A549 (cell line): ENCODE measurements at regions not wholly inside any gene's neighbourhood (a gene's known extent, or its start where the extent isn't known, plus 50 kb on each side); places are given as distances from the start of the nearest gene placed in this dataset.

ENCODE experiments used
- ATAC-seq, 2 experiments: fragments of 200-7000 bp in 1 of 2; fragments of >200 bp in 1 of 2; cut with Nextera tagmentation in 1 of 2; cut with Tn5 transposase in 1 of 2; 3 replicates each; pipeline versions ENCODE4 v1.8.0 to v1.9.1; 2018 to 2020; ENCODE audit warnings: mild to moderate bottlenecking in 1 of 2, moderate library complexity in 1 of 2
- CTCF ChIA-PET: fragments of 300-600 bp; sonication (Branson Sonifier 250); formaldehyde crosslinking; extraction: SDS; loops from one replicate; lab custom pipeline; 2021; ENCODE audit warnings: antibody characterized with exemption, inconsistent platforms; lab: Yijun Ruan, JAX
- POLR2A ChIA-PET: fragments of 350-600 bp; formaldehyde crosslinking; extraction: SDS; loops from one replicate; lab custom pipeline; 2021; ENCODE audit warnings: antibody characterized with exemption, inconsistent platforms; lab: Yijun Ruan, JAX
- DNase-seq, 2 experiments: peaks; one replicate each; pipeline versions ENCODE4 v3.0.0 to v3.0.0-alpha.2; 2011 to 2016; ENCODE audit warnings: low read depth in 1 of 2, low spot score in 1 of 2
- FAIRE-seq: peaks from 2 replicates; lab custom pipeline; 2011; peaks lifted over from hg19 to GRCh38; lab: Jason Lieb, UNC
- H3K27ac ChIP-seq, 2 experiments: fragments of >200 bp; sonication (Bioruptor Twin); formaldehyde crosslinking; 3 replicates each; pipeline ENCODE4 v1.5.1; 2016 to 2017
- H3K4me1 ChIP-seq: fragments of >200 bp; sonication (Bioruptor Twin); formaldehyde crosslinking; 3 replicates; pipeline ENCODE4 v1.6.1; 2016
- H3K4me2 ChIP-seq: fragments of >200 bp; sonication (Bioruptor Twin); formaldehyde crosslinking; 3 replicates; pipeline ENCODE4 v1.6.1; 2016
- H3K4me3 ChIP-seq: fragments of >200 bp; sonication (Bioruptor Twin); formaldehyde crosslinking; 3 replicates; pipeline ENCODE4 v1.5.1; 2016
- H3K9me3 ChIP-seq: fragments of >200 bp; sonication (Bioruptor Twin); formaldehyde crosslinking; 3 replicates; pipeline ENCODE4 v1.6.1; 2016
- CEBPB ChIP-seq, 2 experiments: fragments of >200 bp in 1 of 2; sonication (Bioruptor Twin) in 1 of 2; formaldehyde crosslinking in 1 of 2; IDR thresholded peaks; 2 replicates each; pipeline ENCODE4 v1.6.1; 2012 to 2016
- CHD2 ChIP-seq: fragments of 150-350 bp; IDR thresholded peaks from 2 replicates; pipeline ENCODE4 v1.6.1; 2014; ENCODE audit warnings: low read length; ENCODE audit not compliant: partially characterized antibody
- CHD4 ChIP-seq: fragments of 200-600 bp; sonication (generic); IDR thresholded peaks from 2 replicates; pipeline ENCODE4 v1.6.1; 2016; ENCODE audit warnings: antibody characterized with exemption, mild to moderate bottlenecking, borderline replicate concordance
- EHF ChIP-seq: fragments of 250-450 bp; sonication (Bioruptor Pico); IDR thresholded peaks from 2 replicates; pipeline ENCODE4 v1.5.0; 2020; ENCODE audit warnings: mild to moderate bottlenecking
- EP300 ChIP-seq, 2 experiments: fragments of >200 bp; sonication (Bioruptor Twin); formaldehyde crosslinking; IDR thresholded peaks; 2 replicates in 1 of 2; 3 replicates in 1 of 2; pipeline ENCODE4 v1.6.1; 2016 to 2017
- ESRRA ChIP-seq: fragments of 150-350 bp; IDR thresholded peaks from 2 replicates; pipeline ENCODE4 v1.6.1; 2014; ENCODE audit warnings: mild to moderate bottlenecking, low read length, borderline replicate concordance
- FOSL2 ChIP-seq, 2 experiments: fragments of 450-650 bp in 1 of 2; fragments of >200 bp in 1 of 2; sonication (Bioruptor Twin) in 1 of 2; formaldehyde crosslinking; IDR thresholded peaks; 2 replicates each; pipeline versions ENCODE4 v1.5.0 to v1.6.1; 2016 to 2020; ENCODE audit warnings: mild to moderate bottlenecking in 1 of 2, moderate library complexity in 1 of 2
- FOXS1 ChIP-seq: fragments of 250-450 bp; sonication (Bioruptor Pico); IDR thresholded peaks from 2 replicates; pipeline ENCODE4 v1.5.0; 2020; ENCODE audit warnings: mild to moderate bottlenecking, moderate library complexity
- GATA3 ChIP-seq: IDR thresholded peaks from 2 replicates; pipeline ENCODE4 v1.6.1; 2012; ENCODE audit warnings: borderline replicate concordance
- HOXA7 ChIP-seq: fragments of 250-450 bp; sonication (Bioruptor Pico); IDR thresholded peaks from 2 replicates; pipeline ENCODE4 v1.5.0; 2020; ENCODE audit warnings: mild to moderate bottlenecking, moderate library complexity
- JUNB ChIP-seq: fragments of >200 bp; sonication (Bioruptor Twin); formaldehyde crosslinking; IDR thresholded peaks from 2 replicates; pipeline ENCODE4 v1.6.1; 2016
- KDM5A ChIP-seq: fragments of 200-600 bp; sonication (generic); IDR thresholded peaks from 2 replicates; pipeline ENCODE4 v1.6.1; 2016; ENCODE audit warnings: antibody characterized with exemption, mild to moderate bottlenecking
- NFE2L2 ChIP-seq: fragments of 150-350 bp; conservative IDR thresholded peaks from 2 replicates; pipeline ENCODE4 v1.6.1; 2014; ENCODE audit warnings: low read length
- NR3C1 ChIP-seq: fragments of >200 bp; sonication (Bioruptor Twin); formaldehyde crosslinking; IDR thresholded peaks from 3 replicates; pipeline ENCODE4 v1.6.1; 2017
- POLR2A ChIP-seq: IDR thresholded peaks from 2 replicates; pipeline ENCODE4 v1.6.1; 2012; ENCODE audit warnings: mild to moderate bottlenecking, low read length
- RARB ChIP-seq: fragments of 250-450 bp; sonication (Bioruptor Pico); IDR thresholded peaks from 2 replicates; pipeline ENCODE4 v1.8.0; 2021; ENCODE audit warnings: mild to moderate bottlenecking, moderate library complexity
- RFX5 ChIP-seq: fragments of 450-650 bp; IDR thresholded peaks from 2 replicates; pipeline ENCODE4 v1.7.1; 2014; ENCODE audit warnings: antibody characterized with exemption, mild to moderate bottlenecking, moderate library complexity
- TFCP2L1 ChIP-seq: fragments of 250-450 bp; sonication (Bioruptor Pico); IDR thresholded peaks from 2 replicates; pipeline ENCODE4 v1.5.0; 2021; ENCODE audit warnings: mild to moderate bottlenecking
- ZC3H11A ChIP-seq: fragments of 450-650 bp; IDR thresholded peaks from 2 replicates; pipeline ENCODE4 v1.6.1; 2014; ENCODE audit warnings: antibody characterized with exemption, mild to moderate bottlenecking
- ZNF302 ChIP-seq: fragments of 250-450 bp; sonication (Bioruptor Pico); IDR thresholded peaks from 2 replicates; pipeline ENCODE4 v1.9.0; 2021; ENCODE audit warnings: inconsistent platforms, mild to moderate bottlenecking, moderate library complexity
- ZSCAN20 ChIP-seq: fragments of 250-450 bp; sonication (Bioruptor Pico); IDR thresholded peaks from 2 replicates; pipeline ENCODE4 v1.8.0; 2022; ENCODE audit warnings: mild to moderate bottlenecking, moderate library complexity
- WGBS: methylation state at CpG from one replicate; pipeline ENCODE4 v1.1.6; 2017; ENCODE audit errors: missing lambda C conversion rate; 5-methylcytosine and 5-hydroxymethylcytosine counted together
- TF ChIP-seq, protein P1 (sequence below): fragments of 200-600 bp; sonication (generic); IDR thresholded peaks from 2 replicates; pipeline ENCODE4 v1.6.1; 2016; ENCODE audit warnings: antibody characterized with exemption, mild to moderate bottlenecking, moderate library complexity
- TF ChIP-seq, protein P2 (sequence below): fragments of 250-450 bp; sonication (Bioruptor Pico); IDR thresholded peaks from 2 replicates; pipeline ENCODE4 v1.5.0; 2020; ENCODE audit warnings: low read depth, mild to moderate bottlenecking, moderate library complexity
- TF ChIP-seq, protein P3 (sequence below): fragments of >200 bp; sonication (Bioruptor Twin); formaldehyde crosslinking; IDR thresholded peaks from 2 replicates; pipeline ENCODE4 v1.6.1; 2016
- TF ChIP-seq, protein P4 (sequence below): IDR thresholded peaks from 2 replicates; pipeline ENCODE4 v1.6.1; 2012; ENCODE audit warnings: low read depth, borderline replicate concordance
- TF ChIP-seq, protein P5 (sequence below): fragments of >200 bp; sonication (Bioruptor Twin); formaldehyde crosslinking; IDR thresholded peaks from 3 replicates; pipeline ENCODE4 v1.5.1; 2016
- TF ChIP-seq, protein P6 (sequence below): fragments of >200 bp; sonication (Bioruptor Twin); formaldehyde crosslinking; IDR thresholded peaks from 3 replicates; pipeline ENCODE4 v1.6.1; 2016

DNA sequence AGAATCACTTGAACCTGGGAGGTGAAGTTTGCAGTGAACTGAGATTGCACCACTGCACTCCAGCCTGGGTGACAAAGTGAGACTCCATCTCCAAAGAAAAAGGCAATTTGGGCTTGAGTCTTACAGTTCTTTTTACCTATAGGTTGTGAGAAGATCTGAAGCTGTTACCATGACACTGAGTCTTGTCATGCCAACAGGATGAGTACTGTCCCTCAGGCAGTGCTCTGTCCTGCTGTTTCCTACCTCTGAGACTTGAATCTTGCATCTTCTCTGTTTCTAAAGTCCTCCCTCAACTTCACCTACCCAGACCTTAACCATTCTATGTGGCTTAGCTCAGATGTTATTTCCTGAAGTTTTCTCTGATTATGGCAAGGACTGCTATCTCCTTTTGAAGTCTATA, 400.8 kb upstream of the PRICKLE1 start:
- no peak for DNase-seq
- Histone ChIP-seq H3K9me3 (no peaks in the 10 kb centered on the region), H3K4me2 (no peak overlapping the region), H3K4me3 (no peak overlapping the region), H3K4me1 (no peaks in the 10 kb centered on the region), H3K27ac (no peak overlapping the region)
- TF ChIP-seq, protein P1, sequence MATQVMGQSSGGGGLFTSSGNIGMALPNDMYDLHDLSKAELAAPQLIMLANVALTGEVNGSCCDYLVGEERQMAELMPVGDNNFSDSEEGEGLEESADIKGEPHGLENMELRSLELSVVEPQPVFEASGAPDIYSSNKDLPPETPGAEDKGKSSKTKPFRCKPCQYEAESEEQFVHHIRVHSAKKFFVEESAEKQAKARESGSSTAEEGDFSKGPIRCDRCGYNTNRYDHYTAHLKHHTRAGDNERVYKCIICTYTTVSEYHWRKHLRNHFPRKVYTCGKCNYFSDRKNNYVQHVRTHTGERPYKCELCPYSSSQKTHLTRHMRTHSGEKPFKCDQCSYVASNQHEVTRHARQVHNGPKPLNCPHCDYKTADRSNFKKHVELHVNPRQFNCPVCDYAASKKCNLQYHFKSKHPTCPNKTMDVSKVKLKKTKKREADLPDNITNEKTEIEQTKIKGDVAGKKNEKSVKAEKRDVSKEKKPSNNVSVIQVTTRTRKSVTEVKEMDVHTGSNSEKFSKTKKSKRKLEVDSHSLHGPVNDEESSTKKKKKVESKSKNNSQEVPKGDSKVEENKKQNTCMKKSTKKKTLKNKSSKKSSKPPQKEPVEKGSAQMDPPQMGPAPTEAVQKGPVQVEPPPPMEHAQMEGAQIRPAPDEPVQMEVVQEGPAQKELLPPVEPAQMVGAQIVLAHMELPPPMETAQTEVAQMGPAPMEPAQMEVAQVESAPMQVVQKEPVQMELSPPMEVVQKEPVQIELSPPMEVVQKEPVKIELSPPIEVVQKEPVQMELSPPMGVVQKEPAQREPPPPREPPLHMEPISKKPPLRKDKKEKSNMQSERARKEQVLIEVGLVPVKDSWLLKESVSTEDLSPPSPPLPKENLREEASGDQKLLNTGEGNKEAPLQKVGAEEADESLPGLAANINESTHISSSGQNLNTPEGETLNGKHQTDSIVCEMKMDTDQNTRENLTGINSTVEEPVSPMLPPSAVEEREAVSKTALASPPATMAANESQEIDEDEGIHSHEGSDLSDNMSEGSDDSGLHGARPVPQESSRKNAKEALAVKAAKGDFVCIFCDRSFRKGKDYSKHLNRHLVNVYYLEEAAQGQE: no peak
- TF ChIP-seq, protein P2, sequence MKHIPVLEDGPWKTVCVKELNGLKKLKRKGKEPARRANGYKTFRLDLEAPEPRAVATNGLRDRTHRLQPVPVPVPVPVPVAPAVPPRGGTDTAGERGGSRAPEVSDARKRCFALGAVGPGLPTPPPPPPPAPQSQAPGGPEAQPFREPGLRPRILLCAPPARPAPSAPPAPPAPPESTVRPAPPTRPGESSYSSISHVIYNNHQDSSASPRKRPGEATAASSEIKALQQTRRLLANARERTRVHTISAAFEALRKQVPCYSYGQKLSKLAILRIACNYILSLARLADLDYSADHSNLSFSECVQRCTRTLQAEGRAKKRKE (CRISPR knock-in tag): no peak
- TF ChIP-seq TFCP2L1 (CRISPR knock-in tag) (no peak), FOSL2 (IDR thresholded peaks at IDR 0.05) (no peak), FOSL2 (CRISPR knock-in tag; IDR thresholded peaks at IDR 0.05) (no peak), ZNF302 (no peak), GATA3 (no peak), FOXS1 (CRISPR knock-in tag) (no peak), POLR2A (no peak), HOXA7 (CRISPR knock-in tag) (no peak), ZC3H11A (no peak), RFX5 (no peak), CHD4 (no peak), CEBPB (IDR thresholded peaks at IDR 0.05) (no peak), ESRRA (no peak), ZSCAN20 (no peak), JUNB (no peak), NFE2L2 (no peak)
- TF ChIP-seq, protein P3, sequence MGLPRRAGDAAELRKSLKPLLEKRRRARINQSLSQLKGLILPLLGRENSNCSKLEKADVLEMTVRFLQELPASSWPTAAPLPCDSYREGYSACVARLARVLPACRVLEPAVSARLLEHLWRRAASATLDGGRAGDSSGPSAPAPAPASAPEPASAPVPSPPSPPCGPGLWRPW: no peak
- TF ChIP-seq, protein P4, sequence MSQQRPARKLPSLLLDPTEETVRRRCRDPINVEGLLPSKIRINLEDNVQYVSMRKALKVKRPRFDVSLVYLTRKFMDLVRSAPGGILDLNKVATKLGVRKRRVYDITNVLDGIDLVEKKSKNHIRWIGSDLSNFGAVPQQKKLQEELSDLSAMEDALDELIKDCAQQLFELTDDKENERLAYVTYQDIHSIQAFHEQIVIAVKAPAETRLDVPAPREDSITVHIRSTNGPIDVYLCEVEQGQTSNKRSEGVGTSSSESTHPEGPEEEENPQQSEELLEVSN: no peak
- TF ChIP-seq, protein P5, sequence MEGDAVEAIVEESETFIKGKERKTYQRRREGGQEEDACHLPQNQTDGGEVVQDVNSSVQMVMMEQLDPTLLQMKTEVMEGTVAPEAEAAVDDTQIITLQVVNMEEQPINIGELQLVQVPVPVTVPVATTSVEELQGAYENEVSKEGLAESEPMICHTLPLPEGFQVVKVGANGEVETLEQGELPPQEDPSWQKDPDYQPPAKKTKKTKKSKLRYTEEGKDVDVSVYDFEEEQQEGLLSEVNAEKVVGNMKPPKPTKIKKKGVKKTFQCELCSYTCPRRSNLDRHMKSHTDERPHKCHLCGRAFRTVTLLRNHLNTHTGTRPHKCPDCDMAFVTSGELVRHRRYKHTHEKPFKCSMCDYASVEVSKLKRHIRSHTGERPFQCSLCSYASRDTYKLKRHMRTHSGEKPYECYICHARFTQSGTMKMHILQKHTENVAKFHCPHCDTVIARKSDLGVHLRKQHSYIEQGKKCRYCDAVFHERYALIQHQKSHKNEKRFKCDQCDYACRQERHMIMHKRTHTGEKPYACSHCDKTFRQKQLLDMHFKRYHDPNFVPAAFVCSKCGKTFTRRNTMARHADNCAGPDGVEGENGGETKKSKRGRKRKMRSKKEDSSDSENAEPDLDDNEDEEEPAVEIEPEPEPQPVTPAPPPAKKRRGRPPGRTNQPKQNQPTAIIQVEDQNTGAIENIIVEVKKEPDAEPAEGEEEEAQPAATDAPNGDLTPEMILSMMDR: no peak
- FAIRE-seq: no peak
- POLR2A ChIA-PET: no interaction called here
- CTCF ChIA-PET: no interaction called here
- ATAC-seq: no peak

DNA sequence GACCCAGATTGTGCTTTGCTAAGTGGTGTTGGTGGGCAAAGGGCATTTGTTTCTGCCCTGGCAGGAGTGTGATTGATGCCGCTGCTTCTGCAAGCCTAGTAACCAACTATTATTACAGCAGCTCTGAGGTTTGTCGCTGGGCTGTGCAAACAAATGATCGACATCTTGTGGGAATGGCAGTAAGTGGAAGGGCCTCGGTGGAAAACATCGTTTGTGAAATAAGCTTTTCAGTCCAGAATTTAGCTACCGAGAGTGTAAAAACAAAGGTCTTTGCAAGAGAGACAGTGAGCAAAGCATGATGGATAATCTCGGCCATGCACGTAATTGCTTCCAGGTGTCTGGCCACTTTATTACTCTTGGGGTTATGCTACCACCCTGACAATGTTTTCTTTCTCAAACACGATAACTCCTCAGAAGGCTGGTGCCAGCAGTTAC, 397.7 kb upstream of the PRICKLE1 start:
- ATAC-seq: no peak
- Histone ChIP-seq H3K9me3 (no peaks in the 10 kb centered on the region), H3K27ac (no peak overlapping the region), H3K4me2 (no peak overlapping the region), H3K4me1 (no peaks in the 10 kb centered on the region), H3K4me3 (no peak overlapping the region)
- 54% methylated on average over 9 of the region's 9 CpGs for WGBS
- DNase-seq: no peak
- FAIRE-seq: no peak
- CTCF ChIA-PET: no interaction called here
- POLR2A ChIA-PET: no interaction called here
- TF ChIP-seq, protein P5: no peak
- TF ChIP-seq, protein P6, sequence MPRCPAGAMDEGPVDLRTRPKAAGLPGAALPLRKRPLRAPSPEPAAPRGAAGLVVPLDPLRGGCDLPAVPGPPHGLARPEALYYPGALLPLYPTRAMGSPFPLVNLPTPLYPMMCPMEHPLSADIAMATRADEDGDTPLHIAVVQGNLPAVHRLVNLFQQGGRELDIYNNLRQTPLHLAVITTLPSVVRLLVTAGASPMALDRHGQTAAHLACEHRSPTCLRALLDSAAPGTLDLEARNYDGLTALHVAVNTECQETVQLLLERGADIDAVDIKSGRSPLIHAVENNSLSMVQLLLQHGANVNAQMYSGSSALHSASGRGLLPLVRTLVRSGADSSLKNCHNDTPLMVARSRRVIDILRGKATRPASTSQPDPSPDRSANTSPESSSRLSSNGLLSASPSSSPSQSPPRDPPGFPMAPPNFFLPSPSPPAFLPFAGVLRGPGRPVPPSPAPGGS: no peak
- TF ChIP-seq NR3C1 (no peak), ESRRA (no peak), CHD2 (no peak), FOSL2 (IDR thresholded peaks at IDR 0.05) (no peak), FOSL2 (CRISPR knock-in tag; IDR thresholded peaks at IDR 0.05) (no peak), EHF (CRISPR knock-in tag) (no peak), CEBPB (IDR thresholded peaks at IDR 0.05) (no peak), RARB (CRISPR knock-in tag) (no peak), EP300 (IDR thresholded peaks at IDR 0.05) (no peak), JUNB (no peak), KDM5A (no peak), POLR2A (no peak), RFX5 (no peak), CHD4 (no peak)
